HepG2 (cell line): ENCODE measurements at regions not wholly inside any gene's neighbourhood (a gene's known extent, or its start where the extent isn't known, plus 50 kb on each side); places are given as distances from the start of the nearest gene placed in this dataset.

Experiments
- ATAC-seq: fragments of 200-7000 bp; cut with Tn5 transposase; 3 replicates; pipeline ENCODE4 v1.9.1; 2020; ENCODE audit warnings: mild to moderate bottlenecking, moderate library complexity
- BruUV-seq: library from RNA; stranded (reverse); fragments of 400-500 nt; replicated peaks from 2 replicates; lab custom pipeline; 2021; lab: Mats Ljungman, UMichigan
- CTCF ChIA-PET: fragments of 300-600 bp; formaldehyde crosslinking; extraction: SDS; loops from one replicate; lab custom pipeline; 2021; ENCODE audit warnings: low total read pairs, inconsistent platforms, low intra/inter-chr PET ratio; lab: Yijun Ruan, JAX
- POLR2A ChIA-PET: fragments of 350-600 bp; sonication (Branson Sonifier 250); formaldehyde crosslinking; loops from one replicate; lab custom pipeline; 2020; ENCODE audit warnings: antibody characterized with exemption, inconsistent platforms; lab: Yijun Ruan, JAX
- DNase-seq: peaks from one replicate; pipeline ENCODE4 v3.0.0-alpha.2; 2015; ENCODE audit warnings: low spot score
- FAIRE-seq: peaks from 3 replicates; lab custom pipeline; 2011; peaks lifted over from hg19 to GRCh38; lab: Jason Lieb, UNC
- H2AFZ ChIP-seq: one replicate; pipeline ENCODE4 v1.6.1; 2011; ENCODE audit warnings: low read length, inconsistent platforms
- H3K27ac ChIP-seq: fragments of 300-600 bp; 3 replicates; pipeline ENCODE4 v1.8.0; 2011; ENCODE audit warnings: mixed run types, mild to moderate bottlenecking, mixed read lengths, low read length, inconsistent platforms; ENCODE audit not compliant: insufficient read depth; ENCODE audit errors: extremely low read length
- H3K27me3 ChIP-seq, 2 experiments: fragments of 200-600 bp in 1 of 2; 2 replicates in 1 of 2; 3 replicates in 1 of 2; pipeline versions ENCODE4 v1.6.0 to v1.8.0; 2011; ENCODE audit warnings: low read length in 2 of 2, mild to moderate bottlenecking in 2 of 2, moderate library complexity in 2 of 2, inconsistent platforms in 1 of 2; ENCODE audit not compliant: insufficient read depth in 2 of 2, control insufficient read depth in 1 of 2
- H3K36me3 ChIP-seq, 2 experiments: fragments of 200-600 bp in 1 of 2; replicated peaks in 1 of 2; 2 replicates in 1 of 2; 3 replicates in 1 of 2; pipeline versions ENCODE4 v1.5.1 to v1.8.0; 2011; ENCODE audit warnings: low read length in 2 of 2, inconsistent platforms in 1 of 2; ENCODE audit not compliant: insufficient read depth in 2 of 2, control insufficient read depth in 1 of 2
- H3K4me1 ChIP-seq: 2 replicates; pipeline ENCODE4 v1.5.1; 2012; ENCODE audit warnings: low read length, inconsistent platforms; ENCODE audit not compliant: insufficient read depth
- H3K4me2 ChIP-seq: 2 replicates; pipeline ENCODE4 v1.6.0; 2011; ENCODE audit warnings: low read depth, low read length, inconsistent platforms
- H3K4me3 ChIP-seq, 3 experiments: fragments of 200-600 bp in 1 of 3; sonication (generic), shearing (Covaris generic) in 1 of 3; replicated peaks in 1 of 3; 2 replicates each; pipeline ENCODE4 v1.5.1; 2011 to 2016; ENCODE audit warnings: low read length in 3 of 3, inconsistent platforms in 2 of 3, low read depth in 2 of 3, mild to moderate bottlenecking in 2 of 3, control low read depth in 1 of 3, mixed read lengths in 1 of 3; ENCODE audit not compliant: insufficient read depth in 1 of 3
- H3K79me2 ChIP-seq: one replicate; pipeline ENCODE4 v1.6.1; 2011; ENCODE audit warnings: low read length, inconsistent platforms; ENCODE audit not compliant: insufficient read depth
- H3K9ac ChIP-seq: 2 replicates; pipeline ENCODE4 v1.6.0; 2011; ENCODE audit warnings: mild to moderate bottlenecking, low read depth, low read length, inconsistent platforms; ENCODE audit not compliant: insufficient read depth
- H3K9me3 ChIP-seq: 2 replicates; pipeline ENCODE4 v1.5.1; 2012; ENCODE audit warnings: mild to moderate bottlenecking, low read length
- H4K20me1 ChIP-seq: 2 replicates; pipeline ENCODE4 v1.6.0; 2011; ENCODE audit warnings: inconsistent platforms, mild to moderate bottlenecking, low read length, moderate library complexity; ENCODE audit not compliant: insufficient read depth
- DR1 ChIP-seq: sonication (generic); formaldehyde crosslinking; IDR thresholded peaks from 2 replicates; pipeline ENCODE4 v1.8.0; 2021; ENCODE audit warnings: mild to moderate bottlenecking, missing genetic modification reagents, inconsistent platforms
- FOXK2 ChIP-seq: fragments of 450-650 bp; IDR thresholded peaks from 2 replicates; pipeline ENCODE4 v1.6.1; 2016
- PRMT3 ChIP-seq: sonication (generic); formaldehyde crosslinking; IDR thresholded peaks from 2 replicates; pipeline ENCODE4 v1.8.1; 2022; ENCODE audit warnings: low read depth, mild to moderate bottlenecking, moderate library complexity, missing genetic modification reagents, borderline replicate concordance
- SYNCRIP ChIP-seq: fragments of 200-400 bp; formaldehyde crosslinking; IDR thresholded peaks from 2 replicates; pipeline ENCODE4 v1.6.1; 2018; ENCODE audit warnings: mild to moderate bottlenecking, low read depth, low read length; ENCODE audit not compliant: insufficient read depth
- ZC3H4 ChIP-seq: sonication (generic); formaldehyde crosslinking; IDR thresholded peaks from 2 replicates; pipeline ENCODE4 v1.4.0; 2020; ENCODE audit warnings: missing genetic modification reagents, borderline replicate concordance
- WGBS: methylation state at CpG from one replicate; pipeline ENCODE4 v1.1.6; 2017; ENCODE audit warnings: low lambda C conversion rate; 5-methylcytosine and 5-hydroxymethylcytosine counted together
- in situ Hi-C: cut with HindIII; loops from 2 replicates; pipeline ENCODE4 v1.10.0; 2017; ENCODE audit warnings: low pct_unique_long_range_greater_than_20kb; ENCODE audit not compliant: extremely low pct_ligation_motif_present
- intact Hi-C: fragments of 100-400 bp; cut with micrococcal nuclease; formaldehyde crosslinking; loops from one replicate; pipeline ENCODE4 v1.10.0; 2022; ENCODE audit not compliant: unreplicated experiment
- TF ChIP-seq, protein P1 (sequence below): sonication (generic); formaldehyde crosslinking; IDR thresholded peaks from 2 replicates; pipeline ENCODE4 v1.4.0; 2020; ENCODE audit warnings: mild to moderate bottlenecking, missing genetic modification reagents
- TF ChIP-seq, protein P2 (sequence below): sonication (generic); formaldehyde crosslinking; IDR thresholded peaks from 2 replicates; pipeline ENCODE4 v1.4.0; 2020; ENCODE audit warnings: missing genetic modification reagents, borderline replicate concordance

DNA sequence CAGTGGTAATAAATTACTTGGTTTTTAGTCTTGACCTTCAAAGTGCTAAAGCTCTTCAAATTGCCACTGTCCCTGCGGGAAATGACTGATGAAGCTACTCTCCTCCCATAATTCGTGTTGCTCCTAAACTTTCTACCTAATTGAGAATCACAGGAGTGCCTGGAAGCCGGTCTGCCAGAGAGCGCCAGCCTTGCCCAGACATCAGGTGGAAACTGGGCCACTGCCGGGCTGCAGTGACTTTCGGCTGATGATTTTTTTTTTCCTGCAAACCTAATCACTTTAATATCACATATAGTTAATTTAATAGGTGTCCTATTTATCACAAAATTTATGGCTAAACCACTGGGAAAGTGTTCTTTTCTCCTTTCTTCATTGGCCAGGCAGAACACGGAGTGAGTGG is 59.6 kb upstream of the UBE3C start:
- no peak overlapping the region for H2AFZ ChIP-seq
- 48% methylated on average over 7 of the region's 7 CpGs for WGBS
- intact Hi-C loops: no loop called here
- H3K4me2 ChIP-seq: no peak overlapping the region
- no peak overlapping the region for H3K4me3 ChIP-seq
- POLR2A ChIA-PET: no interaction called here
- DNase-seq: no peak
- no TSS peak for BruUV-seq
- H3K27me3 ChIP-seq: peaks cover under 1 to 54% of the 10 kb centered on the region in 2 experiments; a peak in 4 of 5 replicates
- H3K36me3 ChIP-seq: no peaks in the 10 kb centered on the region
- no peak for ATAC-seq
- no peaks in the 10 kb centered on the region for H3K79me2 ChIP-seq
- CTCF ChIA-PET: no interaction called here
- H3K9ac ChIP-seq: no peak overlapping the region
- no peak for TF ChIP-seq PRMT3 (CRISPR knock-in tag)
- TF ChIP-seq, protein P1, sequence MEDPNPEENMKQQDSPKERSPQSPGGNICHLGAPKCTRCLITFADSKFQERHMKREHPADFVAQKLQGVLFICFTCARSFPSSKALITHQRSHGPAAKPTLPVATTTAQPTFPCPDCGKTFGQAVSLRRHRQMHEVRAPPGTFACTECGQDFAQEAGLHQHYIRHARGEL (CRISPR knock-in tag): no peak
- no peak for TF ChIP-seq ZC3H4 (CRISPR knock-in tag)
- no peak for TF ChIP-seq DR1 (CRISPR knock-in tag)
- TF ChIP-seq FOXK2: no peak
- no peak for TF ChIP-seq SYNCRIP
- TF ChIP-seq, protein P2, sequence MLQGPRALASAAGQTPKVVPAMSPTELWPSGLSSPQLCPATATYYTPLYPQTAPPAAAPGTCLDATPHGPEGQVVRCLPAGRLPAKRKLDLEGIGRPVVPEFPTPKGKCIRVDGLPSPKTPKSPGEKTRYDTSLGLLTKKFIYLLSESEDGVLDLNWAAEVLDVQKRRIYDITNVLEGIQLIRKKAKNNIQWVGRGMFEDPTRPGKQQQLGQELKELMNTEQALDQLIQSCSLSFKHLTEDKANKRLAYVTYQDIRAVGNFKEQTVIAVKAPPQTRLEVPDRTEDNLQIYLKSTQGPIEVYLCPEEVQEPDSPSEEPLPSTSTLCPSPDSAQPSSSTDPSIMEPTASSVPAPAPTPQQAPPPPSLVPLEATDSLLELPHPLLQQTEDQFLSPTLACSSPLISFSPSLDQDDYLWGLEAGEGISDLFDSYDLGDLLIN (CRISPR knock-in tag): no peak
- H3K27ac ChIP-seq: no peak overlapping the region
- H3K4me1 ChIP-seq: no peaks in the 10 kb centered on the region
- no peak for FAIRE-seq
- H4K20me1 ChIP-seq: no peaks in the 10 kb centered on the region
- in situ Hi-C loops: no loop called here
- 0 out of 2 replicates have a peak, but pooled peaks cover under 1% of the 10 kb centered on the region for H3K9me3 ChIP-seq
